Endothelial cell of umbilical vein (primary cell): ENCODE measurements at regions not wholly inside any gene's neighbourhood (a gene's known extent, or its start where the extent isn't known, plus 50 kb on each side); places are given as distances from the start of the nearest gene placed in this dataset.

ENCODE experiments used
- BruUV-seq: library from RNA; stranded (reverse); fragments of 400-500 nt; replicated peaks from 2 replicates; lab custom pipeline; 2021; lab: Mats Ljungman, UMichigan
- CTCF ChIA-PET: fragments of 300-600, 350-600 bp; sonication (Branson Sonifier 250); formaldehyde crosslinking; loops from one replicate; lab custom pipeline; 2021; ENCODE audit warnings: antibody characterized with exemption, inconsistent platforms; lab: Charles Lee
- POLR2A ChIA-PET: fragments of 300-600, 350-600 bp; sonication (Branson Sonifier 250); formaldehyde crosslinking; loops from one replicate; lab custom pipeline; 2021; ENCODE audit warnings: antibody characterized with exemption, inconsistent platforms; lab: Charles Lee
- DNase-seq: peaks from one replicate; pipeline ENCODE4 v3.0.0-alpha.2; 2011; ENCODE audit warnings: low read depth, low spot score
- FAIRE-seq: peaks from 2 replicates; lab custom pipeline; 2011; peaks lifted over from hg19 to GRCh38; lab: Jason Lieb, UNC
- H2AFZ ChIP-seq: 2 replicates; pipeline ENCODE4 v1.6.0; 2012; ENCODE audit warnings: low read depth, low read length, control low read depth, inconsistent platforms
- H3K27ac ChIP-seq: 2 replicates; pipeline ENCODE4 v1.5.1; 2011; ENCODE audit warnings: low read depth, mild to moderate bottlenecking, control low read depth, low read length, moderate library complexity; ENCODE audit not compliant: insufficient read depth
- H3K27me3 ChIP-seq, 2 experiments: 2 replicates each; pipeline versions ENCODE4 v1.6.0 to v1.6.1; 2011; ENCODE audit warnings: low read length in 2 of 2, mixed read lengths in 1 of 2; ENCODE audit not compliant: control insufficient read depth in 2 of 2, insufficient read depth in 2 of 2
- H3K36me3 ChIP-seq, 2 experiments: 2 replicates in 1 of 2; 3 replicates in 1 of 2; pipeline ENCODE4 v1.5.1; 2011; ENCODE audit warnings: low read length in 2 of 2, mild to moderate bottlenecking in 1 of 2, moderate library complexity in 1 of 2; ENCODE audit not compliant: control insufficient read depth in 2 of 2, insufficient read depth in 2 of 2; ENCODE audit errors: extremely low read depth in 1 of 2
- H3K4me1 ChIP-seq: 3 replicates; pipeline ENCODE4 v1.5.1; 2011; ENCODE audit warnings: mild to moderate bottlenecking, low read length; ENCODE audit not compliant: control insufficient read depth, insufficient read depth; ENCODE audit errors: extremely low read depth
- H3K4me2 ChIP-seq: 2 replicates; pipeline ENCODE4 v1.6.1; 2011; ENCODE audit warnings: low read length, control low read depth, mixed read lengths; ENCODE audit not compliant: insufficient read depth
- H3K4me3 ChIP-seq, 3 experiments: fragments of 200-600 bp in 1 of 3; sonication (generic), shearing (Covaris generic) in 1 of 3; replicated peaks in 1 of 3; 2 replicates each; pipeline ENCODE4 v1.5.1; 2011 to 2016; ENCODE audit warnings: control low read depth in 3 of 3, low read length in 3 of 3, mild to moderate bottlenecking in 2 of 3, inconsistent platforms in 1 of 3, low read depth in 1 of 3, moderate library complexity in 1 of 3; ENCODE audit not compliant: insufficient read depth in 1 of 3
- H3K79me2 ChIP-seq: 2 replicates; pipeline ENCODE4 v1.6.0; 2012; ENCODE audit warnings: low read length, inconsistent platforms; ENCODE audit not compliant: control insufficient read depth, insufficient read depth
- H3K9ac ChIP-seq: replicated peaks from 2 replicates; pipeline ENCODE3; 2011; ENCODE audit warnings: low read length, control low read depth; ENCODE audit not compliant: insufficient read depth; ENCODE audit errors: extremely low read depth
- H3K9me1 ChIP-seq: replicated peaks from 3 replicates; pipeline ENCODE4 v1.6.0; 2011; ENCODE audit warnings: mild to moderate bottlenecking, low read length; ENCODE audit not compliant: control insufficient read depth, insufficient read depth; ENCODE audit errors: extremely low read depth
- H3K9me3 ChIP-seq: replicated peaks from 2 replicates; pipeline ENCODE4 v1.5.1; 2012; ENCODE audit warnings: low read length, inconsistent platforms; ENCODE audit not compliant: control insufficient read depth, insufficient read depth
- H4K20me1 ChIP-seq: replicated peaks from 2 replicates; pipeline ENCODE3; 2011; ENCODE audit warnings: mild to moderate bottlenecking, low read length; ENCODE audit not compliant: control insufficient read depth, insufficient read depth; ENCODE audit errors: extremely low read depth
- EZH2 ChIP-seq: IDR thresholded peaks from 2 replicates; pipeline ENCODE4 v1.6.1; 2012; ENCODE audit warnings: borderline replicate concordance, low read depth, mild to moderate bottlenecking, moderate library complexity, low read length, inconsistent platforms; ENCODE audit not compliant: severe bottlenecking
- FOS ChIP-seq: IDR thresholded peaks from 2 replicates; pipeline ENCODE4 v1.6.1; 2011; ENCODE audit warnings: mild to moderate bottlenecking, low read length, moderate library complexity, borderline replicate concordance; ENCODE audit not compliant: insufficient read depth
- GATA2 ChIP-seq: IDR thresholded peaks from 2 replicates; pipeline ENCODE4 v1.7.0; 2011; ENCODE audit warnings: low read depth, mild to moderate bottlenecking, moderate library complexity, mixed read lengths, low read length; ENCODE audit not compliant: insufficient read length, insufficient read depth
- JUN ChIP-seq: IDR thresholded peaks from 2 replicates; pipeline ENCODE4 v1.6.1; 2011; ENCODE audit warnings: borderline replicate concordance, low read depth; ENCODE audit not compliant: insufficient read length, insufficient read depth
- MAX ChIP-seq: IDR thresholded peaks from 2 replicates; pipeline ENCODE4 v1.6.1; 2011; ENCODE audit not compliant: insufficient read depth, insufficient read length
- MYC ChIP-seq: IDR thresholded peaks from one replicate; pipeline ENCODE4 v1.6.1; 2011; ENCODE audit warnings: mild to moderate bottlenecking, low read depth, low read length
- POLR2A ChIP-seq: IDR thresholded peaks from 2 replicates; pipeline ENCODE4 v1.6.1; 2012; ENCODE audit warnings: low read depth, mild to moderate bottlenecking, control low read depth, low read length
- POLR2AphosphoS5 ChIP-seq: IDR thresholded peaks from 2 replicates; pipeline ENCODE4 v1.6.1; 2012; ENCODE audit warnings: low read depth, mild to moderate bottlenecking, control low read depth, low read length, moderate library complexity; ENCODE audit not compliant: insufficient read depth
- dilution Hi-C: fragments of 300-500 bp; cut with MboI; formaldehyde crosslinking; loops from one replicate; pipeline ENCODE4 v1.15.0; 2019; ENCODE audit warnings: low sequenced_read_pairs; ENCODE audit not compliant: extremely low pct_ligation_motif_present
- intact Hi-C: fragments of 100-400 bp; cut with micrococcal nuclease; formaldehyde crosslinking; loops from one replicate; pipeline ENCODE4 v1.10.0; 2022
- TF ChIP-seq, protein P1 (sequence below), 2 donors: IDR thresholded peaks; 1 replicate in 1 of 2; 2 replicates in 1 of 2; pipeline ENCODE4 v1.5.1; 2011; ENCODE audit warnings: low read length in 2 of 2, mild to moderate bottlenecking in 2 of 2, moderate library complexity in 2 of 2, control low read depth in 1 of 2, inconsistent platforms in 1 of 2, low read depth in 1 of 2; ENCODE audit not compliant: insufficient read depth in 1 of 2; ENCODE audit errors: extremely low read depth in 1 of 2

- intact Hi-C loops (loop anchor here (5.0 to 10.0 kb wide), 2 partner anchors 308 to 430 kb away; no protein-coding TSS in a partner anchor), dilution Hi-C loops (no loop called here)
- no peaks in the 10 kb centered on the region for H4K20me1 ChIP-seq
- peaks cover 6 to 16% of the 10 kb centered on the region in 2 experiments for H3K27me3 ChIP-seq
- H3K4me3 ChIP-seq, result no peak overlapping the region
- H2AFZ ChIP-seq, result no peak overlapping the region
- ChIA-PET POLR2A (no interaction called here), CTCF (no interaction called here)
- no peaks in the 10 kb centered on the region for H3K9me3 ChIP-seq
- TF ChIP-seq GATA2 (no peak), MYC (no peak)
- no peak overlapping the region for H3K27ac ChIP-seq
- H3K4me1 ChIP-seq, result no peaks in the 10 kb centered on the region
- no peaks in the 10 kb centered on the region for H3K9me1 ChIP-seq
- no peak overlapping the region for H3K9ac ChIP-seq
- BruUV-seq, result no TSS peak
- H3K79me2 ChIP-seq, result no peaks in the 10 kb centered on the region
- FAIRE-seq, result no peak
- DNase-seq, result no peak
- H3K36me3 ChIP-seq, result no peaks in the 10 kb centered on the region
- H3K4me2 ChIP-seq, result no peak overlapping the region
Observed at GRCh38 chr4:53802500-53802899, 211.2 kb upstream of the LNX1 start.

DNA sequence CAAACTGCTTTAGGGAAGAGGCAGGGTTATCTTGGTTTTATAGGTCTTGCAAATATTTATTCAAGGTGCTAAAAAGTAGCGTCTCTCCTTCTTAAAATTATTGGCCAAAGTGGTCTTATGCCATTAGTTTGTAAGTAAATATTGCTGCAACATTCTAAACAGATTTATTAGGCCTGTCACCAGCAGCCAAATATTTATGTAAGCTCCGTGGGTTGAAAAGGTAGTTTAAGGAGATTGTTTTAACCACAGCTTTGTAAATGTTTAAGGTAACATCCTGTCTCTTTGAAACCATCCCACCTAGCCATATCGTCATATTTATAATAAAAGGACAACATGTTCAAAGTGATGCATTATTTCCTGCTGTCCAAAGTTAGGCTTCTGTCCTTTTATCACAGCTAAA, 210.1 kb upstream of the LNX1 start:
- Histone ChIP-seq H3K4me2 (no peak overlapping the region), H3K27me3 (peaks cover 7 to 11% of the 10 kb centered on the region in 2 experiments), H3K9me1 (no peaks in the 10 kb centered on the region), H3K4me1 (no peaks in the 10 kb centered on the region), H3K9ac (no peak overlapping the region), H3K4me3 (no peak overlapping the region), H4K20me1 (no peaks in the 10 kb centered on the region), H3K36me3 (no peaks in the 10 kb centered on the region), H2AFZ (no peak overlapping the region), H3K9me3 (no peaks in the 10 kb centered on the region), H3K27ac (no peak overlapping the region), H3K79me2 (no peaks in the 10 kb centered on the region)
- intact Hi-C loops (loop anchor here (5.0 to 10.0 kb wide), 2 partner anchors 307 to 431 kb away; no protein-coding TSS in a partner anchor), dilution Hi-C loops (no loop called here)
- CTCF ChIA-PET, result no interaction called here
- no peak for FAIRE-seq
- no TSS peak for BruUV-seq
- no peak for DNase-seq
- POLR2A ChIA-PET, result no interaction called here
- no peak for TF ChIP-seq GATA2
- TF ChIP-seq POLR2A, result no peak
- TF ChIP-seq FOS, result no peak
- TF ChIP-seq MYC, result no peak
- no peak for TF ChIP-seq POLR2AphosphoS5
- TF ChIP-seq, protein P1, sequence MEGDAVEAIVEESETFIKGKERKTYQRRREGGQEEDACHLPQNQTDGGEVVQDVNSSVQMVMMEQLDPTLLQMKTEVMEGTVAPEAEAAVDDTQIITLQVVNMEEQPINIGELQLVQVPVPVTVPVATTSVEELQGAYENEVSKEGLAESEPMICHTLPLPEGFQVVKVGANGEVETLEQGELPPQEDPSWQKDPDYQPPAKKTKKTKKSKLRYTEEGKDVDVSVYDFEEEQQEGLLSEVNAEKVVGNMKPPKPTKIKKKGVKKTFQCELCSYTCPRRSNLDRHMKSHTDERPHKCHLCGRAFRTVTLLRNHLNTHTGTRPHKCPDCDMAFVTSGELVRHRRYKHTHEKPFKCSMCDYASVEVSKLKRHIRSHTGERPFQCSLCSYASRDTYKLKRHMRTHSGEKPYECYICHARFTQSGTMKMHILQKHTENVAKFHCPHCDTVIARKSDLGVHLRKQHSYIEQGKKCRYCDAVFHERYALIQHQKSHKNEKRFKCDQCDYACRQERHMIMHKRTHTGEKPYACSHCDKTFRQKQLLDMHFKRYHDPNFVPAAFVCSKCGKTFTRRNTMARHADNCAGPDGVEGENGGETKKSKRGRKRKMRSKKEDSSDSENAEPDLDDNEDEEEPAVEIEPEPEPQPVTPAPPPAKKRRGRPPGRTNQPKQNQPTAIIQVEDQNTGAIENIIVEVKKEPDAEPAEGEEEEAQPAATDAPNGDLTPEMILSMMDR (IDR thresholded peaks at IDR 0.05; ENCODE audit: extremely low read depth in 1 of 2, insufficient read depth in 1 of 2, low read depth in 1 of 2, low read length in 2 of 2), result no peak
- TF ChIP-seq JUN, result no peak
- TF ChIP-seq EZH2, result no peak
- TF ChIP-seq MAX, result no peak
